HEK293 (cell line): ENCODE measurements at regions not wholly inside any gene's neighbourhood (a gene's known extent, or its start where the extent isn't known, plus 50 kb on each side); places are given as distances from the start of the nearest gene placed in this dataset.

Experiments used
- KLF7 ChIP-seq: fragments of 450-650 bp; formaldehyde crosslinking; IDR thresholded peaks from 2 replicates; pipeline ENCODE4 v1.5.1; 2016; ENCODE audit warnings: missing biosample characterization, missing genetic modification characterization, borderline replicate concordance
- PBX3 ChIP-seq: sonication (generic); formaldehyde crosslinking; IDR thresholded peaks from 2 replicates; pipeline ENCODE4 v1.8.1; 2022; ENCODE audit warnings: mild to moderate bottlenecking, moderate library complexity, missing genetic modification reagents
- ZNF121 ChIP-seq: fragments of 450-650 bp; formaldehyde crosslinking; IDR thresholded peaks from 2 replicates; pipeline ENCODE4 v1.5.1; 2016; ENCODE audit warnings: missing biosample characterization, missing genetic modification characterization
- ZNF140 ChIP-seq: fragments of 450-650 bp; formaldehyde crosslinking; IDR thresholded peaks from 2 replicates; pipeline ENCODE4 v1.5.1; 2016; ENCODE audit warnings: missing biosample characterization, missing genetic modification characterization
- ZNF785 ChIP-seq: fragments of 450-650 bp; formaldehyde crosslinking; IDR thresholded peaks from 2 replicates; pipeline ENCODE4 v1.5.1; 2016; ENCODE audit warnings: missing biosample characterization, missing genetic modification characterization
- TF ChIP-seq, protein P1 (sequence below): fragments of 450-650 bp; formaldehyde crosslinking; IDR thresholded peaks from 2 replicates; pipeline ENCODE4 v1.5.1; 2016; ENCODE audit warnings: missing biosample characterization, missing genetic modification characterization

- TF ChIP-seq ZNF121 (tag by site-specific recombination) = no peak
- TF ChIP-seq, protein P1, sequence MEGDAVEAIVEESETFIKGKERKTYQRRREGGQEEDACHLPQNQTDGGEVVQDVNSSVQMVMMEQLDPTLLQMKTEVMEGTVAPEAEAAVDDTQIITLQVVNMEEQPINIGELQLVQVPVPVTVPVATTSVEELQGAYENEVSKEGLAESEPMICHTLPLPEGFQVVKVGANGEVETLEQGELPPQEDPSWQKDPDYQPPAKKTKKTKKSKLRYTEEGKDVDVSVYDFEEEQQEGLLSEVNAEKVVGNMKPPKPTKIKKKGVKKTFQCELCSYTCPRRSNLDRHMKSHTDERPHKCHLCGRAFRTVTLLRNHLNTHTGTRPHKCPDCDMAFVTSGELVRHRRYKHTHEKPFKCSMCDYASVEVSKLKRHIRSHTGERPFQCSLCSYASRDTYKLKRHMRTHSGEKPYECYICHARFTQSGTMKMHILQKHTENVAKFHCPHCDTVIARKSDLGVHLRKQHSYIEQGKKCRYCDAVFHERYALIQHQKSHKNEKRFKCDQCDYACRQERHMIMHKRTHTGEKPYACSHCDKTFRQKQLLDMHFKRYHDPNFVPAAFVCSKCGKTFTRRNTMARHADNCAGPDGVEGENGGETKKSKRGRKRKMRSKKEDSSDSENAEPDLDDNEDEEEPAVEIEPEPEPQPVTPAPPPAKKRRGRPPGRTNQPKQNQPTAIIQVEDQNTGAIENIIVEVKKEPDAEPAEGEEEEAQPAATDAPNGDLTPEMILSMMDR (tag by site-specific recombination) = no peak
- no peak for TF ChIP-seq ZNF785 (tag by site-specific recombination)
- TF ChIP-seq KLF7 (tag by site-specific recombination) = no peak
- TF ChIP-seq ZNF140 (tag by site-specific recombination) = no peak
- no peak for TF ChIP-seq PBX3
These were observed 199.2 kb upstream of the NEGR1 start for GRCh38 chr1:72481420-72481970.
